ENCODE measurements at regions not wholly inside any gene's neighbourhood (a gene's known extent, or its start where the extent isn't known, plus 50 kb on each side); places are given as distances from the start of the nearest gene placed in this dataset.

- TF ChIP-seq YY1 (IDR thresholded peaks at IDR 0.05; ENCODE audit: low read depth) (no peak), MAX (IDR thresholded peaks at IDR 0.05) (no peak), FOXM1 (IDR thresholded peaks at IDR 0.05; ENCODE audit: borderline replicate concordance, low read depth) (no peak)
Observed at GRCh38 chr1:70890408-70890807, 157.2 kb downstream of the PTGER3 start.
